GM18873 (cell line): ENCODE measurements at regions not wholly inside any gene's neighbourhood (a gene's known extent, or its start where the extent isn't known, plus 50 kb on each side); places are given as distances from the start of the nearest gene placed in this dataset.

Experiments
- ATAC-seq: cut with Tn5 transposase; IDR thresholded peaks from one replicate; pipeline ENCODE4 v1.9.1; 2021; ENCODE audit warnings: mild to moderate bottlenecking, moderate library complexity, moderate number of reproducible peaks; ENCODE audit not compliant: unreplicated experiment, low FRiP score

DNA sequence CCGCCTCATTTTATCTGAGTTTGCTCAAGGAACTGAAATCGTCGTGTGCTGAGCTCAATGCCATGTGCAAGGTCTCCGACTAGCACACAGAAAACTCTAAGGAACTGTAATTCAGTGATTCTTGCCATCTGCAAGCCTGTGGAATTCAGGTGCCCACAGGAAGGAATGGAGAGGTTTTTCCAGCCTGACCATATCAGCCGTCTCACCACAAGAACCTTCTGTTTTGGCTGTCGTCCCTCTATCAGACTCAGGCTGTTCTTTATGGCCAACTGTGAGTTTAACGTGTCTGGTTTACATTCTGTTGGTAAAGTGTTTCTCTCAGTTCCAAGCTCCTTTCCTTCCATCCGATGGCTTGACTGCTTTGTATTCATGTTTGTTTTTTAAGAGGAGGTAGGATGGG lies 293.5 kb downstream of the SPRY2 start:
- no peak for ATAC-seq

DNA sequence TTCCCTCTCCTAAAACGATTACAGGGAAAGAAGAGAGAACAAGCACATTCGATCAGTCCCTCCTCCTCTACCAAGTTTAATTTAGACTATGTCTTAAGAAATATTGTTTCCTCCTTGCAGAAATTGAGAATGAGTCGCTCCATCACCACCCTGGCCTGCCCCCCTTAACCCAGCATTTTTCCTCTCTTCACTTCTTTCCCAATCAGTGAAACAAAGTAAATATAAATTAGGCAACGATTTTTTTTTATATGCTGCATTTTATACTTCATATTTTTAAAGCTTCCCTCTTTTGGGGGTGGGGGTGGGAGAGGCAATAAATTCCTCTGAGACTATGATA lies 300.0 kb downstream of the SPRY2 start:
- ATAC-seq, result no peak

DNA sequence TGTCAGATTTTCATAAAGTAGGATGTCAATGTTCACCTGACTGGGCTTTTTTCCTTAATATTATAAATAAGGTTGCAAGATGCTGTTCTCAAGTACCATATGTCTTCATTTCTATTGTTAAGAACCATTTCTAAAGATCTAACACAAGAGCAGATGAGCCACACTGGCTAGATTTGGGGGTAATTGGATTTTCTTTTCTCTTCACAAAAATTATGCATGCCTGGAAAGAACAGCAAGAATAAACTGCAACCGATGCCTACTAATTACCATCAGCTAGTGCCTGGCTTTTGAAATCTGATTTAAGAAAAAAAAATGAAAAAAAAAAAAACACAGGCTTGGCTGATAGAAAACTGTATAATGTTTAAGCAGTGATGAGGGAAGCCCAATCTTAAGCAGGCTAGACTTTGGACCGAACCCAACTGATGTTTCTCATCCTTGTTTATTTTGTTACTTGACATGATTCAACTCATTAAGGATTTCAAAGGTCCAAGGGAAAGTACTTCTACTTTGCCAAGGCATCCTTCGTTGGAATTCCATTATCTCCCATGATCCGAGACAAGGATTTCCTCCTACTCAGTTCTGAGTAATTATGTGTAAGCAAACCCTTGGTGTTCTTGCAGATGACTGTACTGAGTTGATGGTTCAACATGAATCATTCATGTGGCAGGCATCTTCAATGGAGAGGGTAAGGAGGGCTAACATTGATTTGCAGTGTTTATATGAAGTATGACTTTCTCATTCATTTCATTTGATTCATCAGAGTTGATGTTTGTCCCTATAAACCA lies 300.5 kb downstream of the SPRY2 start:
- no peak for ATAC-seq

DNA sequence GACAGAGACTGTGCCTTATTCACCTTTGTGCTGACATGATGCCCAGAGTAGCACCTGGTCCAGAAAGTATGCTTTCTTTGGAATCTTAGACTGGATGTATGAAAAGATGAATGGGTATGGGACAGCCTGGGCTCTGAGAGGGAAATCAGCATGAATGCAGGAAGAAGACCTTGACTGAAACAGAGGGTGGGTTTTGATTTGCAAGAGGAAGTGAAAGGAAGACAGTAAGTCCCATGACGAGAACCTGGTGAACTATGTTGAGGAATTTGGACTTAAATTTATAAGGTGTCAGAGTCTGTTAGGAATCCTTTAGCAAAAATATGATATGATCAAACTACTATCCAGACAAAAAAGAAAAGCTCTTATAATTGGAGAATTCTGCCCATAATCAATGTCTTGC lies 301.9 kb downstream of the SPRY2 start:
- ATAC-seq, result peak; percentile 71

DNA sequence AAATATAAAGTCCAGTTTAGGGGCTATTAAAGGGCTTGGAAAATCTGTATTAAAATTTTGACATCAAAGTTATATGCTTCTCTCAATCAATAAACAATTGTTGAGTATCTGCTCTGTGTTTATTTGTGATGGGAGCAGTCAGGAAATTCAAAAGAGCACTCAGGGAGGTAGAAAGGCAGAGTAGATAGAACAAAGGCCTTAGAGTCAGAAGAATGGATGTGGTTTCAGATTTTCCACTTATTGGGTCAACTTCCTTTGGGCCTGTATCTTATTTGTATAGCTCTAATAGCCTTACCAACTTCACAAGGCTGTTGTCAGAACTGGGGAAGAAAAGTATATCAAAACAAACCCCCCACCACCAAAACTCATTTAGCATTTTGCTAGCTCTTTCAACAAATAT lies 302.6 kb downstream of the SPRY2 start:
- no peak for ATAC-seq

DNA sequence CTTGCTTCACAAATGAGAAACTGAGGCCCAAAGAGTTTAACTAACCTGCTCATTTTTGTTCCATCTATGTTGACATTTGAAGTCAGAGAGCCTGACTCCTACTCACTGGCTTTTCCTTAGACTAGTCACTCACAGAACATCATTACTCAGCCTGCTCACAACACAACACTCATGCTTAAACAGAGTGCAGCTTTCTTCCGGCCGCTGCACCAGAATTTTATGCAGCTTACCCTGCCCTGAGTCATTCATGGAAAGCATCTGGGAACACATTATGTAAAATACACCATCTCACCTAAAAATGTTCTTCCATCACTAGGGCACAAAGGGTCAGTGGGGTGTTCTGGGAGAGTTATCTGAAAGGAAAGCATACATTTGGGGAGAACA lies 303.4 kb downstream of the SPRY2 start:
- ATAC-seq, result no peak

DNA sequence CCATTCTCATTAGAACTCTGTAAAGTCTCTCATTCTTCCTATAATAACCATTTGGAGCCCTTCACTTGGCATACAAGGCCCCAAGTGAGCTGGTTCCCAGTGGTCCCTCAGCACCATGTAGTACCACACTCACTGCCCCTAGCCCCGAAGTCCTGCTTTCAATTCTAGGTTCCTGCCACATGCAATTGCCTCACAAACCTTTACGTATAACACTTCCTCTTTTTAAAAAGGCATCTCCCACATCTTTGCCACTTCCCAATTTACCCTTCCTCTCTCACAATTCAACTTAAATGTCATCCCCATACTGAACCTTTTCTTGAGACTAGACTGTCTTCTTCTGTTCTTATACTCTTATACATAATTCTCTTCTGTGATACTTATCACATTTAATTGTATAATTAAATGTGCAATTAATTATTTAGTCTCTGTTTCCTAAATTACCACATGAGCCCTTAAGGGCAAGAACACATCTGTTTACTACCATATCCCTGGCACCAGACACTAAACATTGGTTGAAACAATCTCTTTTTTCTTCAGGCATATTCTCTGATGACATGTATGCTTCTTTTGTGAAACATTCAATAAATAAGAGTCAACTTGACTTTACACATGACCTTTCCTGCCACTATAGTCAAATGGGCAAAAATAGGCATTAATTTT lies 304.0 kb downstream of the SPRY2 start:
- ATAC-seq, result no peak

DNA sequence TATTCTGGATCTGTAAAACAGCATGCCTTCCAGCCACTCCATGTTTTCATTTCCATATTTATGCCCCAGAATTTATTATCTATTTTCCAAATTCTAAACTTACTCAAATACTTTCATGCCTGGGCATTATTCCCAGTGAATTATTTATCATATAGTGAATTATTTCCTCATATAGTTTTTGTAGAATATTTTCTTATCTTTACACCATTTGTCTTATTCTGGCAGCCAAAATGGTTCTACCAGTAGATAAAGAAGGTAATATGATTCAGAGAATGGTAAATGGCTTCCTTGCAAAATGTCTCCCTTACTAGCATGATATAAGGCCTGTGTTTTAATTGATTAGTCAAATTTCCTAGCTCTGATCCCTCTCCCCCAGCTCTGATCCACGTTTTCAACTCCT lies 305.8 kb downstream of the SPRY2 start:
- no peak for ATAC-seq

DNA sequence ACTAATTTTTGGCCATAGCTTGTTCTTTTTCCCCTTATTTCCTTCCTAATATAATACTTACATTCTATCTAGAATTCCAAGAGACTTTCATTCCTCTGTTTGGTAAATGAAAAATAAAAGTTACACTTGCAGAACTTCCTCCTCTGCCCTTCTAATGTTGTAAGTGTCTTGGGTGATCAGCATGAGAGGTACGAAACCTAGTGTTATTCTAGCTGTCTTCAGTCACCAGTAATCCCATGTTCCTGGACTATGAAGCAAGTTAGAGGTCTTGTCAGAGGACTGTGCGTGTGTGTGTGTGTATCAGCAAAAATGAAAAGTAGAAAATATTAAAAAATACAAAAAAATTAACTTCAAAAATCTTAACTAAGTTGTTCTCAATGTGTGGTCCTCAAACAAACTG lies 307.0 kb downstream of the SPRY2 start:
- no peak for ATAC-seq

DNA sequence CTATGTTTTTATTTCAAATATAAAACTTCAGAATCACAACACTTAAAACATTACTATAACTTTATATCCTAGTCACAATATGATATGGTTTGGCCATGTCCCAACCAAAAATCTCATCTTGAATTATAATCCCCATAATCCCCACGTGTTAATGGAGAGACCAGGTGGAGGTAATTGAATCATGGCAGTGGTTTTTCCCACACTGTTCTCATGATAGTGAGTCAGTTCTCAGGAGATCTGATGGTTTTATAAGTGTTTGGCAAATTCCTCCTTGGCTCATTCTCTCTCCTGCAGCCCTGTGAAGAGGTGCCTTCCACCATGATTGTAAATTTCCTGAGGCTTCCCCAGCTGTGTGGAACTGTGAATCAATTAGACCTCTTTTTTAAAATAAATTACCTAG lies 307.6 kb downstream of the SPRY2 start:
- no peak for ATAC-seq

DNA sequence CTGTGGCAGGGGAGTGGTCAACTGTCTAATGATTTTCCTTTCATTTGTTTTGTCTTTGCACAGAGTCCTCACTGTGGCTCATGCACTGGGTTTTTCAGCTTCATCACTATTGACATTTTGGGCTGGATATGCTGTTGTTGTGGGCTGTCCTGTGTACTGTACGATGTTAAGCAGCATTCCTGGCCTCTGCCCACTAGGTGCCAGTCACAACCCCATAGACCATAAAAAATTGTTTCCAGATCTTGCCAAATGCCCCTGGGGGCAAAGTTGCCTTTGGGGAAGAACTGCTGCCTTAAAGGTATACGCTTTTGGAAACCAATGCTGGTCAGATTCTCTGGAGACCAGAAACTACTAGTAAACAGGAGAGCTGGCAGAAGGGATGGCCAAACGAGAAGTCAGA lies 310.4 kb downstream of the SPRY2 start:
- no peak for ATAC-seq

DNA sequence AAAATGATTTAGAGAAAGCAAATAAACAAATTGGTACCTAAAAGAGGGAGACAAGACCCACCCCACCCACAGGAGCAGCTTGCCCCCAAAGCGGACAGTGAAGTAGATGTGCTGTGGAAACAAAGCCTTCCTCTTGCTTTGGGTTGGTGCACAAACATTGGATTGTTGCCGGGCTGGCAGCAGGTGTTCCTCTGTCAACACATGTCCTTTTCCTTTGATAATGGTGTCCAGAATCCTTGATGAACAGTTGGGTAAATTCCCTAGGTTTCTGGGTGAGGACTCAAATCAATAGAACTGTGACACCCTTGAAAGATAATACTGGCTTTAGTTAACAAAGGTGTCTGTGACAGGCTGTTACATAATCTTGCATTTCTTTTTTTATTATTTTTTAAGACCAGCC lies 311.8 kb downstream of the SPRY2 start:
- ATAC-seq, result no peak

DNA sequence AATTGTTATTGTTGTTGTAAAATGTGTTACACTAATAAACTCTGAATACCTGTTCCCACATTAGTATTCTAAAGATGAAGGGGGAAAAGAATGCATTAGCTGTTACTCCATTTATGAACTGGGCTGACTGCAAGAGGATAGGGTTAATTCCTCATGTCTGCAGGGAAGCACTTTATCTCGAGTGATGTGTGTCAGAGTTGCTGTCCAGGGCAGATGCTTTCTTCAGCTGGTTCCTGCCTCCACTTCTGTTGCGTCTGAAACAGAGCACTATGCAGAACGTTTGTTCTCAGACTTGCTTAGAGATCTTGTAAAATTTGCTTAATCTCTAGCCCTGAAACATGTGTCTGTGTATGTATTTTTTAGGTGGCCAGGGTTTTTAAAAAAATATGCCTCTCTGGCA lies 318.8 kb downstream of the SPRY2 start:
- no peak for ATAC-seq

DNA sequence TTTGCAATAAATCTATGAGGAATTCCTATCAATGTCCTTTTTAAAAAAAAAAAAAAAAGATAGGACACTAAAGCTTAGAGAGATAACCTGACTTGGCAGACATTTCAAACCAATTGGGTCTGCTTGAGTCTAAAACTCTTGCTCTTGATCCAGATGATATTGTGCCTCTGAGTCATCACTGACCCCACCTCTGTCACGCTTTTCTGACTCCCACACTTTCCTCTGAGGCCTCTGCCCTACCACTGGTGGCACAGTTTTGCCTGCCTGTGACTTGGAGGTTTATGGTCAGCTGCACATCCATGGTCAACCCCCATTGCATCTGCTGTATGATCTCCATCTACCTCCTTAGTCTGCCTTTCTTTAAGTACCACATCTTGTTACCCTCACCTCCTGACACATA lies 328.7 kb downstream of the SPRY2 start:
- ATAC-seq, result no peak

DNA sequence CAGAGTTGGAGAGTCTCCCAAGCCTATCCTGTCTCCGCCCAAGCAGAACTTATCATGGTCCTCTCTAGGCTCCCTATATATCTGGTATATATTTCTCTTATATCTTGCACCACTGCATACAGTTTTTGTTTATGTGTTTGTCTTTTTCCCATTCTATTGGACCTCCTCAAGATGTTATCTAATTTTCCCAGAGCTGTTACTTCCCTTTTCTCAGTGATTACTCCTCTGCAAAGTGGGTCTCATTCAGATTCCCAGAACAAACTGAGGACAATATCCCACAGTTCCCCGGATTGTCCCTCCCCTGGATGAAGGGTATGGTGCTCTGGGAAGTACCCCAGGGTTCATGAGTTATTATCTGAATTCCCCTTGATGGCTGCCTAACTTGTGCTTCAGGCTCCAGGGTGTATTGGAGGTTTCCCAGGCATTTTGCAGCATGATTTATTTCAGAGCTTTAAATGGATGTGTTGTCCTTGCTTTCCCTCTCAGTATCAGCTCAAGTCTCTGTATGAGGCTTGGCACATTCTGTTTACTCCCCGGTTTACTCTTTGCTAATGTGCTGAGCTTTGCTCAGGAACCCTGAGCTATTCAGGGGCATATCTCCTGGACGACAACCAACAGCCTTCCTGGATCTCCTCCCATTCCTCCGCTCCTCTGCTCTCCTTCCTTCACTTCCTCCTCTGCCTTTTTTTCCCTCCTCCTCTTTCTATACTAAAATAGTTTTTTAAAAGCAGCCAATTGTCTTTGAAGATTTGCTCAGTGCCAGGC lies 329.3 kb downstream of the SPRY2 start:
- ATAC-seq, result no peak

DNA sequence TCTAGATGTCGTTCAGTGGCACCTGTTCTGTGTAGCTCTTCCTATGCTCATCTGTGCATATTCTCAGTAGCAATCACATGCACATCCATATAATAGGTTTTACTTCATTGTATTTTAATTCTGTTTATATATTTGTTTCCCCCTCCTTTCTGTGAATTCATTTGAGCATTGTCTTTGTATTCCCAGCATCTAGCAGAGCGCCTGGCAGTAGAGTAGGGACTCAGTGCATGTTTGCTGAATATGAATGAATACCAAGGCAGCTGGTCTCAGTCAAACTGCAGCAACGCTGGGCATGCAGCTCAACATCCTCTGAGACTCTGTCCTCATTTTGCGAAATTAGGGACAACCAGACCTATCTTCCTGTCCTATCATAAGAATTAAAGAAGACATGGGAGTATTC lies 330.1 kb downstream of the SPRY2 start:
- no peak for ATAC-seq

DNA sequence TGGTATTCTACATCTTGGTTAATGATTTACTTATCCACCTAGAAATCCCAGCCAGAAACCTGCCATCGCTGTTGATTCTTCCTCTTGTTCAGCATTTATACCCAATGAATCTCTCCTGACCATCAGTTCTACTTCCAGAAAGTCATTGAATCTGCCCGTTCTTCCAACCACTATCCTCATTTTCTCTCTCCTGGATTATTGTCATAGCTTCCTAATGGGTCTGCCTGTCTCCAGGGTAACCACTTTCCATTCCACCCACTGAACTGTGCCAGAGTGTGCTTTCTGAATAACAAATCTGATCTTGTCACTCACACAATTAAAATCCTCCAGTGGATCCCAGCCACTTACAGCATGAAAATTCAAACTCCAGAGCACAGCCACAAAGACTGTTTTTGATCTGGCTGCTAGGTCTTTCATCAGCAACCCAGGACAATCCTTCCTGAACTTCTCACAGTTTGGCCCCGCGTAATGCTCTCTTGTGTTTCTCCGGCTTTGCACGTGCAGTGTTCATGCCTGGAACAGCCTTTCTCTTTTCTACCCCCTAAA lies 330.6 kb downstream of the SPRY2 start:
- no peak for ATAC-seq

DNA sequence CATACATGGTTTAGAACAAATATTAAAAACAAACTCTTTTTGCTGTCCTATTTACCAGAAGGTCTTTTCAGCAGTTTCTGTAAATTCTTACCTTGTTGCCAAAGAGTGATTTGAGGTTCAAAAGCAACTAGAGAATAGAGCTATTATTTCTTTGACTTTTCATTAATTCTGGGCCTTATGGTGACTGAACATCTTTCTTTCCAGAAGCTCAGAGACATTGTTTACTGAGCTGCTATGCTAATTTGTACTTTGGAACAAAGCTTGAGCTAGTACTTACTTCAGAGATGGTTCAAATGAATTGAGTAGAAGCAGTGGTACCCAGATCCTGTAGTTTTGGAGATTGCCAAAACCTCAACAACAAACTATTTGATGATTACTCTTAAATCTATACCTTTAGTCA lies 331.2 kb downstream of the SPRY2 start:
- ATAC-seq, result no peak

DNA sequence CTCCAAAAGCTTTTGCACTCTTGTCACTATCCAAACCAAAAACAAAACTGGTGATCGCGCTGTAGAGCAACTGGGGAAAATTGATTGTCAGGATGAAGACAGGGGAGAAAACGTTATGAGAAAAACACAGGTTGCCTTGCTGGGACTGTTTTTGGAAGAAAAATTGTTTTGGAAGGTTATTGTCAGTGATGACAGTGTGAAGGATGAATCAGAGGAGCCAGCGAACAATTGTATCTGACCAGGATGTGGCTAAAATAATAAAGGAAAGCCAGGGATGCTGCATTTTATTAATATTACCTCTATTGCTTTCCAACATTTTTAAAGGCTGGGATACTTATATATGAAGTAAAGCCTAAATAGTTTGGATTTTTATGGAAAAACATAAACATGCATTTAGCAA lies 334.0 kb downstream of the SPRY2 start:
- ATAC-seq, result no peak

DNA sequence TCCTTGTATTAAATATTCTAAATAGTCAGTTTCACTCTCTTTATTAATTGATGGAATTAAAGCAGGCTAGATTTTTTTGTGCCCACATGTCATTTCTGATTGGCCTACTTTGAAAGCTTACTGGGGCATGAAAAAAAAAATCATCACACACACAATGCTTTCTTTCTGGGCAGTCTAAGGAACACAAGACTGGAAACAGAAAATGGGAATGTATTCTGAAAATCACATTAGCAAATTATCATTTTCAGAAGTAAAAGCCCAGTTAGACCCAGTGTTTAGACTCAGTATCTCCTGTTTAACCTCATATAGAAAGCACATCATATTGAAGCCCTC lies 339.4 kb downstream of the SPRY2 start:
- ATAC-seq, result no peak

DNA sequence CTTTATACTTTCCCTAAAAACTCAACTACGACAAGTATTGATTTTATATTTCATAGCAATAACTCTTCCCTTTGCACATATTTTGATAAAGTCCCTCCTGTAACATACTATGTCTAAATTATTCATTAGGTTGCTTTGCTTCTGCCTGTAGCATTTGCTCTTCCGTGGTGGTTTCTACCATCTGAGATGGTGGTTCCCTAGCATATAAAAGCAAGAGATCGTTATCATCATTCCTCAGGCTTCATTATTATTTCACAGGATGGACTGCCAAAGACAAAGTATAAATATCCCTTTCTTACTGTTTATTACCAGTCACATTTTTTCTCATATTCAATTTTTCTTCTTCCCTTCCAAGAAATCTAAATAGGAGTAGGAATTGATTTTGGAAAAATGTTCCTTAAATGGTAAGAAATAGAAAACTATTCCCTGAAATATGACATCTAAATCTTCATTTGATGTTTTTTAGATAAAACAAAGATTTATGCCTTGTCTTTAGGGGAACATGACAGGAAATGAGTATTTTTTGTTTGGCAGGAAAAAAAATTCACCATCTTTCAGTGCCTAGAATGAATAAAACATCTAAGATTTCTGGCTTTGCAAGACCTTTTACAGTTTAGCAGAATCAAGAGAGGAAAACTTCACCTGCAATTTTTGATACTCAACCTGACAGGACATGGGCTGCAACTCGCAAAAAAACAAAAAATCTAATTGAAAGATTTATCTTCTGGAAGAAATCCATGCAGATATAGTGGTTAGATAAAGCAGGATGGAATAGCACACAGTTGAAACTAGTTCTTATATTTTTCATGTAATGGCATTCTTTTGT lies 340.0 kb downstream of the SPRY2 start:
- no peak for ATAC-seq
